Activated naive CD4-positive, alpha-beta T cell treated with anti-CD3 and anti-CD28 coated beads for 36 hours (primary cell): ENCODE measurements at regions not wholly inside any gene's neighbourhood (a gene's known extent, or its start where the extent isn't known, plus 50 kb on each side); places are given as distances from the start of the nearest gene placed in this dataset.

Source experiments
- CTCF ChIA-PET: fragments of 350-600 bp; sonication (Branson Sonifier 250); formaldehyde crosslinking; loops from one replicate; lab custom pipeline; 2021; ENCODE audit warnings: antibody characterized with exemption; lab: Charles Lee
- DNase-seq: peaks from one replicate; pipeline ENCODE4 v3.0.0-alpha.2; 2020
- H3K27ac Mint-ChIP-seq: one replicate; pipeline ENCODE4 v1.8.0; 2021; ENCODE audit warnings: mild to moderate bottlenecking, mixed read lengths
- H3K27me3 Mint-ChIP-seq: one replicate; pipeline ENCODE4 v1.8.0; 2021; ENCODE audit warnings: low read depth, mixed read lengths
- H3K36me3 Mint-ChIP-seq: one replicate; pipeline ENCODE4 v1.8.0; 2021; ENCODE audit warnings: low read depth, mixed read lengths
- H3K4me1 Mint-ChIP-seq: one replicate; pipeline ENCODE4 v1.8.0; 2021; ENCODE audit warnings: low read depth, mixed read lengths
- H3K4me3 Mint-ChIP-seq: one replicate; pipeline ENCODE4 v1.8.0; 2021; ENCODE audit warnings: mild to moderate bottlenecking, moderate library complexity, mixed read lengths
- H3K9me3 Mint-ChIP-seq: one replicate; pipeline ENCODE4 v1.8.0; 2021; ENCODE audit warnings: mixed read lengths
- intact Hi-C: fragments of 100-400 bp; cut with micrococcal nuclease; formaldehyde crosslinking; loops from one replicate; pipeline ENCODE4 v1.15.1; 2023

GRCh38 chr10:56561336-56561735 is 200.3 kb upstream of the ZWINT start:
- intact Hi-C loops: no loop called here
- DNase-seq: no peak
- Mint-ChIP-seq H3K9me3 (peaks cover 3% of the 10 kb centered on the region), H3K27ac (no peak overlapping the region), H3K27me3 (no peaks in the 10 kb centered on the region), H3K36me3 (no peaks in the 10 kb centered on the region), H3K4me1 (no peaks in the 10 kb centered on the region), H3K4me3 (no peak overlapping the region)
- CTCF ChIA-PET: no interaction called here

GRCh38 chr10:56551037-56551436 is 190.0 kb upstream of the ZWINT start:
- Mint-ChIP-seq H3K27me3 (no peaks in the 10 kb centered on the region), H3K4me1 (no peaks in the 10 kb centered on the region), H3K36me3 (no peaks in the 10 kb centered on the region), H3K9me3 (peaks cover 11% of the 10 kb centered on the region), H3K4me3 (no peak overlapping the region), H3K27ac (no peak overlapping the region)
- CTCF ChIA-PET: no interaction called here
- intact Hi-C loops: no loop called here
- no peak for DNase-seq

GRCh38 chr10:56547163-56547562 is 186.1 kb upstream of the ZWINT start:
- DNase-seq: no peak
- CTCF ChIA-PET: no interaction called here
- Mint-ChIP-seq H3K4me1 (no peaks in the 10 kb centered on the region), H3K9me3 (peaks cover 6% of the 10 kb centered on the region), H3K27ac (no peak overlapping the region), H3K27me3 (no peaks in the 10 kb centered on the region), H3K4me3 (no peak overlapping the region), H3K36me3 (no peaks in the 10 kb centered on the region)
- intact Hi-C loops: no loop called here

GRCh38 chr10:56537984-56538383 is 176.9 kb upstream of the ZWINT start:
- Mint-ChIP-seq H3K27ac (no peak overlapping the region), H3K9me3 (no peaks in the 10 kb centered on the region), H3K27me3 (no peaks in the 10 kb centered on the region), H3K4me1 (no peaks in the 10 kb centered on the region), H3K36me3 (no peaks in the 10 kb centered on the region), H3K4me3 (no peak overlapping the region)
- DNase-seq: no peak
- intact Hi-C loops: no loop called here
- CTCF ChIA-PET: no interaction called here

- no peaks in the 10 kb centered on the region for H3K27me3 Mint-ChIP-seq
- no peaks in the 10 kb centered on the region for H3K4me1 Mint-ChIP-seq
- CTCF ChIA-PET: no interaction called here
- no peaks in the 10 kb centered on the region for H3K9me3 Mint-ChIP-seq
- no peak for DNase-seq
- intact Hi-C loops: no loop called here
- no peak overlapping the region for H3K4me3 Mint-ChIP-seq
- H3K36me3 Mint-ChIP-seq: no peaks in the 10 kb centered on the region
- no peak overlapping the region for H3K27ac Mint-ChIP-seq
Observed at GRCh38 chr10:56522166-56522565, 161.1 kb upstream of the ZWINT start.

- CTCF ChIA-PET: no interaction called here
- Mint-ChIP-seq H3K27ac (no peak overlapping the region), H3K27me3 (no peaks in the 10 kb centered on the region), H3K4me1 (no peaks in the 10 kb centered on the region), H3K4me3 (no peak overlapping the region), H3K36me3 (no peaks in the 10 kb centered on the region), H3K9me3 (no peaks in the 10 kb centered on the region)
- intact Hi-C loops: no loop called here
- no peak for DNase-seq
Observed at GRCh38 chr10:56508562-56508961, 147.5 kb upstream of the ZWINT start.

GRCh38 chr10:56507033-56507432 is 146.0 kb upstream of the ZWINT start:
- Mint-ChIP-seq H3K4me3 (no peak overlapping the region), H3K36me3 (no peaks in the 10 kb centered on the region), H3K27ac (no peak overlapping the region), H3K27me3 (no peaks in the 10 kb centered on the region), H3K9me3 (no peaks in the 10 kb centered on the region), H3K4me1 (no peaks in the 10 kb centered on the region)
- intact Hi-C loops: no loop called here
- CTCF ChIA-PET: no interaction called here
- DNase-seq: no peak

- H3K36me3 Mint-ChIP-seq: no peaks in the 10 kb centered on the region
- H3K4me3 Mint-ChIP-seq: no peak overlapping the region
- H3K27ac Mint-ChIP-seq: no peak overlapping the region
- H3K9me3 Mint-ChIP-seq: no peaks in the 10 kb centered on the region
- no peaks in the 10 kb centered on the region for H3K4me1 Mint-ChIP-seq
- CTCF ChIA-PET: no interaction called here
- intact Hi-C loops: no loop called here
- H3K27me3 Mint-ChIP-seq: no peaks in the 10 kb centered on the region
- DNase-seq: no peak
Observed at GRCh38 chr10:56505555-56505954, 144.5 kb upstream of the ZWINT start.

GRCh38 chr10:56496186-56496486 is 135.1 kb upstream of the ZWINT start:
- Mint-ChIP-seq H3K36me3 (no peaks in the 10 kb centered on the region), H3K27ac (no peak overlapping the region)

GRCh38 chr10:56487746-56488145 is 126.7 kb upstream of the ZWINT start:
- Mint-ChIP-seq H3K27ac (no peak overlapping the region), H3K4me1 (no peaks in the 10 kb centered on the region), H3K27me3 (no peaks in the 10 kb centered on the region), H3K4me3 (no peak overlapping the region), H3K36me3 (no peaks in the 10 kb centered on the region), H3K9me3 (no peaks in the 10 kb centered on the region)
- intact Hi-C loops: no loop called here
- CTCF ChIA-PET: no interaction called here
- no peak for DNase-seq

More at GRCh38 chr10:56496186-56496486, 135.1 kb upstream of the ZWINT start:
- Mint-ChIP-seq H3K4me1 (no peaks in the 10 kb centered on the region), H3K27me3 (no peaks in the 10 kb centered on the region), H3K4me3 (no peak overlapping the region), H3K9me3 (peaks cover 3% of the 10 kb centered on the region)
- intact Hi-C loops: no loop called here
- CTCF ChIA-PET: no interaction called here
- DNase-seq: no peak

GRCh38 chr10:56481521-56482091 is 120.5 kb upstream of the ZWINT start:
- Mint-ChIP-seq H3K27ac (no peak overlapping the region), H3K27me3 (no peaks in the 10 kb centered on the region), H3K9me3 (no peaks in the 10 kb centered on the region), H3K4me1 (no peaks in the 10 kb centered on the region), H3K36me3 (no peaks in the 10 kb centered on the region), H3K4me3 (no peak overlapping the region)
- CTCF ChIA-PET: no interaction called here
- intact Hi-C loops: no loop called here
- no peak for DNase-seq

GRCh38 chr10:56472978-56473377 is 111.9 kb upstream of the ZWINT start:
- Mint-ChIP-seq H3K4me3 (no peak overlapping the region), H3K36me3 (no peaks in the 10 kb centered on the region), H3K4me1 (no peaks in the 10 kb centered on the region), H3K27me3 (no peaks in the 10 kb centered on the region), H3K27ac (no peak overlapping the region), H3K9me3 (peaks cover 3% of the 10 kb centered on the region)
- CTCF ChIA-PET: no interaction called here
- intact Hi-C loops: no loop called here
- DNase-seq: no peak

- CTCF ChIA-PET: no interaction called here
- DNase-seq: no peak
- H3K36me3 Mint-ChIP-seq: no peaks in the 10 kb centered on the region
- H3K27me3 Mint-ChIP-seq: no peaks in the 10 kb centered on the region
- intact Hi-C loops: no loop called here
- no peaks in the 10 kb centered on the region for H3K4me1 Mint-ChIP-seq
- peaks cover 3% of the 10 kb centered on the region for H3K9me3 Mint-ChIP-seq
- H3K27ac Mint-ChIP-seq: no peak overlapping the region
- H3K4me3 Mint-ChIP-seq: no peak overlapping the region
Observed at GRCh38 chr10:56470701-56471100, 109.6 kb upstream of the ZWINT start.

- CTCF ChIA-PET: no interaction called here
- H3K27me3 Mint-ChIP-seq: no peaks in the 10 kb centered on the region
- no peaks in the 10 kb centered on the region for H3K4me1 Mint-ChIP-seq
- no peaks in the 10 kb centered on the region for H3K36me3 Mint-ChIP-seq
- intact Hi-C loops: no loop called here
- H3K4me3 Mint-ChIP-seq: no peak overlapping the region
- peaks cover 3% of the 10 kb centered on the region for H3K9me3 Mint-ChIP-seq
- no peak overlapping the region for H3K27ac Mint-ChIP-seq
- DNase-seq: no peak
Observed at GRCh38 chr10:56469482-56469881, 108.4 kb upstream of the ZWINT start.
